Ecto neural progenitor cell (in vitro differentiated cells): ENCODE measurements at regions not wholly inside any gene's neighbourhood (a gene's known extent, or its start where the extent isn't known, plus 50 kb on each side); places are given as distances from the start of the nearest gene placed in this dataset.
"Not testable (repeated sequence)": the region's sequence is repeated elsewhere in the genome, so short reads cannot be mapped to it uniquely, and the experiment has no call there.

ENCODE experiments used
- DNase-seq: peaks from one replicate; pipeline ENCODE4 v3.0.0-alpha.2; 2018; ENCODE audit warnings: low spot score

- no peak for DNase-seq
Measured at GRCh38 chr18:55732227-55733106, 144.5 kb upstream of the TCF4 start.

GRCh38 chr18:55731594-55732042, 143.6 kb upstream of the TCF4 start:
- DNase-seq: no peak

- DNase-seq: not testable (repeated sequence)
Measured at GRCh38 chr18:55721006-55721405, 133.0 kb upstream of the TCF4 start.

GRCh38 chr18:55713707-55714106, 125.7 kb upstream of the TCF4 start:
- DNase-seq: no peak

- DNase-seq: no peak
Measured at GRCh38 chr18:55706898-55707297, 118.9 kb upstream of the TCF4 start.

- no peak for DNase-seq
Measured at GRCh38 chr18:55699233-55699765, 111.3 kb upstream of the TCF4 start.

GRCh38 chr18:55696811-55697210, 108.8 kb upstream of the TCF4 start:
- no peak for DNase-seq

GRCh38 chr18:55695091-55695490, 107.1 kb upstream of the TCF4 start:
- DNase-seq: no peak

- no peak for DNase-seq
Measured at GRCh38 chr18:55694291-55694690, 106.3 kb upstream of the TCF4 start.

- no peak for DNase-seq
Measured at GRCh38 chr18:55688030-55688429, 100.0 kb upstream of the TCF4 start.

GRCh38 chr18:55687106-55687505, 99.1 kb upstream of the TCF4 start:
- no peak for DNase-seq

GRCh38 chr18:55685638-55686037, 97.6 kb upstream of the TCF4 start:
- no peak for DNase-seq

- DNase-seq: no peak
Measured at GRCh38 chr18:55672574-55673361, 84.8 kb upstream of the TCF4 start.

- DNase-seq: no peak
Measured at GRCh38 chr18:55665506-55665905, 77.5 kb upstream of the TCF4 start.

GRCh38 chr18:55664758-55665400, 76.9 kb upstream of the TCF4 start:
- DNase-seq: not testable (repeated sequence)

- DNase-seq: no peak
Measured at GRCh38 chr18:55663891-55664290, 75.9 kb upstream of the TCF4 start.

GRCh38 chr18:55658598-55658997, 70.6 kb upstream of the TCF4 start:
- DNase-seq: no peak

GRCh38 chr18:55657572-55658331, 69.8 kb upstream of the TCF4 start:
- no peak for DNase-seq

- DNase-seq: no peak
Measured at GRCh38 chr18:55654986-55655385, 67.0 kb upstream of the TCF4 start.

- no peak for DNase-seq
Measured at GRCh38 chr18:55651236-55651635, 63.2 kb upstream of the TCF4 start.

- no peak for DNase-seq
Measured at GRCh38 chr18:55650363-55650870, 62.4 kb upstream of the TCF4 start.
